ENCODE measurements at regions not wholly inside any gene's neighbourhood (a gene's known extent, or its start where the extent isn't known, plus 50 kb on each side); places are given as distances from the start of the nearest gene placed in this dataset.

DNA sequence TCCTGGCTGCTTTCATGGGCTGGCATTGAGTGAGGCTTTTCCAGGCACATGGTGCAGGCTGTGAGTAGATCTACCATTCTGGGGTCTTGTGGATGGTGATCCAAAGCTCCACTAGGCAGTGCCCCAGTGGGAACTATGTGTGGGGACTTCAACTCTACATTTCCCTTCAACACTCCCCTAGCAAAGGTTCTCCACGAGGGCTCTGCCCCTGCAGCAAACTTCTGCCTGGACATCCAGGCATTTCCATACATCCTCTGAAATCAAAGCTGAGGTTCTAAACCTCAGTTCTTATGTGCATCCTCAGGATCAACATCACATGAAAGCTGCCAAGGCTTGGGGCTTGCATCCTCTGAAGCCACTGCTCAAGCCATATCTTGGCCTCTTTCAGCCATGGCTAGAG, 282.9 kb upstream of the ZPLD1 start:
- DNase-seq (ENCODE audit: low read depth): no peak
- TF ChIP-seq, protein P1, sequence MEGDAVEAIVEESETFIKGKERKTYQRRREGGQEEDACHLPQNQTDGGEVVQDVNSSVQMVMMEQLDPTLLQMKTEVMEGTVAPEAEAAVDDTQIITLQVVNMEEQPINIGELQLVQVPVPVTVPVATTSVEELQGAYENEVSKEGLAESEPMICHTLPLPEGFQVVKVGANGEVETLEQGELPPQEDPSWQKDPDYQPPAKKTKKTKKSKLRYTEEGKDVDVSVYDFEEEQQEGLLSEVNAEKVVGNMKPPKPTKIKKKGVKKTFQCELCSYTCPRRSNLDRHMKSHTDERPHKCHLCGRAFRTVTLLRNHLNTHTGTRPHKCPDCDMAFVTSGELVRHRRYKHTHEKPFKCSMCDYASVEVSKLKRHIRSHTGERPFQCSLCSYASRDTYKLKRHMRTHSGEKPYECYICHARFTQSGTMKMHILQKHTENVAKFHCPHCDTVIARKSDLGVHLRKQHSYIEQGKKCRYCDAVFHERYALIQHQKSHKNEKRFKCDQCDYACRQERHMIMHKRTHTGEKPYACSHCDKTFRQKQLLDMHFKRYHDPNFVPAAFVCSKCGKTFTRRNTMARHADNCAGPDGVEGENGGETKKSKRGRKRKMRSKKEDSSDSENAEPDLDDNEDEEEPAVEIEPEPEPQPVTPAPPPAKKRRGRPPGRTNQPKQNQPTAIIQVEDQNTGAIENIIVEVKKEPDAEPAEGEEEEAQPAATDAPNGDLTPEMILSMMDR (conservative IDR thresholded peaks at IDR 0.05; ENCODE audit: low read depth, low read length): no peak
- no peak overlapping the region for H3K4me3 ChIP-seq (ENCODE audit: low read depth, low read length)

DNA sequence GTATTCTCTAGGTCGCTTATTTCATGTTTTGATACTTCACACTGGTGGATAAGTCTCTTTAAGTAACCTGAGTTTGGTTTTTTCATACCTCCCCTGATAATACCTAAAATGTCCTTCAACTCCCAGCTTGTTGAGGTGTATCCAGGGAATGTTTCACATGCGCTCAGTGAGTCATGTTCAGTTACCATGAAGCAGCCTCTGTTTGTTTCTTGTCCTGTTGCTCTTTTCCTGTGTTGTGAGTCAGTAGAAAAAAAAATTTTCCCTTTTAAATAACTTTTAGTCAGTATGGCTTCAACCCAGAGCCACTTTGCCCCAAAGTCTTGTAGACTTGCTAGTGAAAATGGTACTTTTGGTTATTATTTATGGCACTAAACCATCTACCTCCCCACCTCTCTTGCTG, 278.4 kb upstream of the ZPLD1 start:
- H3K4me3 ChIP-seq (ENCODE audit: low read depth, low read length): no peak overlapping the region
- peak; percentile 99 for DNase-seq (ENCODE audit: low read depth)
- TF ChIP-seq, protein P1 (conservative IDR thresholded peaks at IDR 0.05; ENCODE audit: low read depth, low read length): no peak

DNA sequence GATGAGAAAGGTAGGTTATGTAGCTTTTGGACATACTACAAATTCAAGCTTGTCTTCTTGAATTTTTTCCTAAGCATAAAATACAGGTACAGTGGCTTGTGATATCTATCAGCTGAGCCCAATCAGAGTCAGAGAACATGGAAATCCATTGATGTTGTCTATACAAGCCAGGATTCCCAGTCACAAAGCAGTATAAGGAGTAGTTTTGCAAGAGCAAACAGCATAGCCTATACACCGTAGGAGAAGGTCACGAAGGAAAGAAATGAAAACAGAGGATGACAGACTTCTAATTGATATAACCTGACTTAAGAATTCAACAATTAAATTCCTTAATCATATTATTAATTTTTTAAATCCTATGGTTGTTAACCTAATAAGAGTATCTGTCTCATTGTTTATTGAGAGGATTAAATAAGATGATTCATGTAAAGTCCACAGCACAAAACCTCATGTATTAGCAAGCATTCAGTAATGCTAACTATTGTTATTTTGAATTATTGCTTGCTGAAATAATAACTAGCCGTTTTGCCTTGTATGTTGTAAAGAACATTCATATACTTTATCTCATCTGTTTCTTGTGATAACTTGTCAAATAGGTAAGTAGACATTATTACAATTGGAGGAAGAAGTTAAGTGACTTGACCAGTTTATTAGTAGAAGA, 276.6 kb upstream of the ZPLD1 start:
- TF ChIP-seq, protein P1 (conservative IDR thresholded peaks at IDR 0.05; ENCODE audit: low read depth, low read length): no peak
- DNase-seq (ENCODE audit: low read depth): no peak
- H3K4me3 ChIP-seq (ENCODE audit: low read depth, low read length): no peak overlapping the region

DNA sequence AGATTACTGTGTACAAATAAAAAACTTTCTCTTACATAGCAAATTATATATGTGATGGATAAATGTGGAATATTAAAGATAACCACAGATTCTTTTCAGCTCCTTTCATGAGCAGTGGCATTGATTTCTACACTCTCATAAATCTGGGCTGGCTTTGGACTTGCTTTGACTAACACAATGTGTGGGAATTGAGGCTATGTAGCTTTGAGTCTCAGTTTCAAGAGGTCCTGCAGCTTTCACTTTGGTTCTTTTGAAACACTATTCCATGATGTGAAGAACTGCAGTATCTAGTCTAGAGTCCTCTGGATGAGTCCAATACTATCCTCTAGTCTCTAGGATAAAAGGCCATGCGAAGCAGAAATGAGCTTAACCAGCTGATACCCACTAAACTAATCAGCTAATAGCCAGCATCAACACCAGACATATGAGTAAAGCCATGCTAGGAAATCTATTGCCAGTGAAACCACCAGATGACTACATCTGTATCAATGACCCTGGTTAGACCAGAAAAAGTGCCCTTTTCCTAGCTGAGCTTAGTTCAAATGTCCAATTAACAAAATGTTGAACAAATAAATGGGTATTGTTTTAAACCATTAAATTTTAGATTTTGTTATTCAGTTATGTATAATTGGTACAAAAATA, 274.9 kb upstream of the ZPLD1 start:
- DNase-seq (ENCODE audit: low read depth): no peak
- TF ChIP-seq, protein P1 (conservative IDR thresholded peaks at IDR 0.05; ENCODE audit: low read depth, low read length): no peak
- H3K4me3 ChIP-seq (ENCODE audit: low read depth, low read length): no peak overlapping the region

DNA sequence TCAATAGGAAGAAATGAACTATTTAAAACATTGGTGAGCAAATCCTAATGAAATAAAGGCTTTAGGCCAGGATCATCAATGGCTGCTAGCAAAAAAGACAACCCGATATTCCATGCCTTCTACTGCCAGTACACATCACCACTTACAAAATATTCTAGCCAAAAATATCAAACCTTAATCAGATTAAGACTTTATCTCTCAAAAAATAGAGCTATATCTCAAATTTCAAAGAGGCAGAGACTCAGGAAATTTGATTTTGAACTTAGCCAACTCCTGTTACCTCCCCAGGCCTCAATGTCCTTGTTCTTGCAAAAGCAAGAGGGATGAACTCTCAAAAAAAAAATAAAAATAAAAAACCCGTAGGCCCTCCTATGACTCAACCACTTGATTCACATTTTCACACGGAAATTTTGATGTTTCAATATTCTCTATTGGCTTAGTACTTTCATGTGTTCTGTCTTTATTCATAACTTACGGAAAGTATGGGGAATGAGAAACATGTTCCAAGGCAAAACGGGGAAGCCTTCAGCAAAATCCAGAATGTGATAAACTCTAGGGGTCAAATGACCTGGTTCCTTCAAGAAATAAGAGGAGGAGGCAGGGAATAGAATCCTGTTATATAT, 273.3 kb upstream of the ZPLD1 start:
- TF ChIP-seq, protein P1 (conservative IDR thresholded peaks at IDR 0.05; ENCODE audit: low read depth, low read length): no peak
- no peak overlapping the region for H3K4me3 ChIP-seq (ENCODE audit: low read depth, low read length)
- DNase-seq (ENCODE audit: low read depth): no peak

DNA sequence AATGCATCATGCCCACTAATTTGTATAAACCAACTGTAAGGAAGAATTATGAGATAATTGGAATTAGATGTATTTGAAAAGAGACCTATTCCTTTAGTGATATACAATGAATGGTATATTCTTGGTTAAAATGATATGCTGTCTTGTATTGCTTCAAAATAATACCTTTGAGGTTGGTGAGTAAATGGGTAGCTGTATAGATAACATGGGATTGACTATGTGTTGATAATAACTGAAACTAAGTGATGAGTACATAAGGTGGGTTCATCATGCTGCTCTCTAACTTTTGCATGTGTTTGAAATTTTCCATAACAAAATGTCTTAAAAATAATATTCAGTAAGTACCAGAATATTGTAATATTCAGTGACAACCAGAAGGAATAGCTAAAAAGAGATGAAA, 272.6 kb upstream of the ZPLD1 start:
- no peak for DNase-seq (ENCODE audit: low read depth)
- H3K4me3 ChIP-seq (ENCODE audit: low read depth, low read length): no peak overlapping the region
- TF ChIP-seq, protein P1 (conservative IDR thresholded peaks at IDR 0.05; ENCODE audit: low read depth, low read length): no peak
